ENCODE measurements at regions not wholly inside any gene's neighbourhood (a gene's known extent, or its start where the extent isn't known, plus 50 kb on each side); places are given as distances from the start of the nearest gene placed in this dataset.

DNA sequence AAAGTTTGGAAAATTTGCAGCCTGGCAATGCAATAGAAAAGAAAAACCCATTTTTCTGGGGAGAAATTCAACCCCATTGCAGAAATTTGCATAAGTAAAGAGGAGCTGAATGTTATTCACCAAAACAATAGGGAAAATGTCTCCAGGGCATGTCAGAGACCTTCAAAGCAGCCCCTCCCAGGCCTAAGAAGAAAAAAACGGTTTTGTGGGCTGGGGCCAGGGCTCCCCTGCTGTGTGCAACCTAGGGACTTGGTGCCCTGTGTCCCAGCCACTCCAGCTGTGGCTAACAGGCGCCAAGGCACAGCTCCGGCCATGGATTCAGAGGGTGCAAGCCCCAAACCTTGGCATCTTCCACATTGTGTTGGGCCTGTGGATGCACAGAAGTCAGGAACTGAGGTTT is 224.5 kb downstream of the TXNL1 start:
- Mint-ChIP-seq H3K36me3 (ENCODE audit: insufficient read depth) (no peaks in the 10 kb centered on the region), H3K9me3 (peaks cover 9 to 10% of the 10 kb centered on the region in 2 donors), H3K4me3 (no peak overlapping the region), H3K27ac (no peak overlapping the region), H3K4me1 (ENCODE audit: low read depth in 2 of 2) (no peaks in the 10 kb centered on the region), H3K27me3 (no peaks in the 10 kb centered on the region)
- no peak for ATAC-seq (replicated peaks)
- DNase-seq = no peak

- DNase-seq (no peak), ATAC-seq (replicated peaks) (no peak)
- Mint-ChIP-seq H3K9me3 (peaks cover 9 to 10% of the 10 kb centered on the region in 2 donors), H3K36me3 (ENCODE audit: insufficient read depth) (no peaks in the 10 kb centered on the region), H3K27ac (no peak overlapping the region), H3K4me1 (ENCODE audit: low read depth in 2 of 2) (no peaks in the 10 kb centered on the region), H3K4me3 (no peak overlapping the region), H3K27me3 (no peaks in the 10 kb centered on the region)
Observed at GRCh38 chr18:56412951-56413350, 225.4 kb downstream of the TXNL1 start.

GRCh38 chr18:56409736-56410135 is 228.7 kb downstream of the TXNL1 start:
- H3K27me3 Mint-ChIP-seq = no peaks in the 10 kb centered on the region
- ATAC-seq (replicated peaks) = no peak
- H3K4me3 Mint-ChIP-seq = no peak overlapping the region
- no peak overlapping the region for H3K27ac Mint-ChIP-seq
- H3K9me3 Mint-ChIP-seq = peaks cover 0 to 4% of the 10 kb centered on the region in 2 donors
- H3K4me1 Mint-ChIP-seq (ENCODE audit: low read depth in 2 of 2) = no peaks in the 10 kb centered on the region
- H3K36me3 Mint-ChIP-seq (ENCODE audit: insufficient read depth) = no peaks in the 10 kb centered on the region
- no peak for DNase-seq

DNA sequence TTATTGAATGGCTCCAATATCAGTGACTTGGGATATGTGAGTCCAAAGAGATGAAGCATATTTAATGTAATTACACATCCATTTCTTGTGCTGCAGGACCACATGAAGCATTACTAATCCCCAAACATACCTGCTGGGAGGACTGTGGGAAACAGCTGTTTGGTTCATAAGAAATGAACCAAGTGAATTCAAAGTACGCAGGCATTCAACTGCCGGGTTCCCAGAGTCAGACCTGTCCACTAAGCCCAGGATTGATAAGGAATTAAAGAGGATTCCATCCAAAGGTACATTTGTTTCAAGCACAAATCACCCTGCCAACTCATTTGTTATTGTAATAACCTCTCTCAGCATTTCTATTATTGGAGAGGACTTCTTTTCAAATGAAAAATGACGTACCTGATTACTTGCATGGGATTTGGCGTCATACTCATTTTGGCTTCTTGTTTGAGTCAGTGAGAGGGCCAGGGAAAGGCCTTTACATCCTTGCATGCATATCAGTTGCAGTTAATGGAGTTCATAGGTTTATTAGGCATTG is 230.7 kb downstream of the TXNL1 start:
- ATAC-seq (replicated peaks) (no peak), DNase-seq (no peak)
- H3K4me3 Mint-ChIP-seq = no peak overlapping the region
- peaks cover 0 to 2% of the 10 kb centered on the region in 2 donors for H3K9me3 Mint-ChIP-seq
- H3K27me3 Mint-ChIP-seq = no peaks in the 10 kb centered on the region
- H3K4me1 Mint-ChIP-seq (ENCODE audit: low read depth in 2 of 2) = no peaks in the 10 kb centered on the region
- no peaks in the 10 kb centered on the region for H3K36me3 Mint-ChIP-seq (ENCODE audit: insufficient read depth)
- no peak overlapping the region for H3K27ac Mint-ChIP-seq

- Mint-ChIP-seq H3K4me3 (no peak overlapping the region), H3K27me3 (no peaks in the 10 kb centered on the region), H3K27ac (no peak overlapping the region), H3K9me3 (peaks cover 0 to 13% of the 10 kb centered on the region in 2 donors), H3K4me1 (ENCODE audit: low read depth in 2 of 2) (no peaks in the 10 kb centered on the region), H3K36me3 (ENCODE audit: insufficient read depth) (no peaks in the 10 kb centered on the region)
- no peak for ATAC-seq (replicated peaks)
- no peak for DNase-seq
Observed at GRCh38 chr18:56402872-56403516, 235.4 kb downstream of the TXNL1 start.

DNA sequence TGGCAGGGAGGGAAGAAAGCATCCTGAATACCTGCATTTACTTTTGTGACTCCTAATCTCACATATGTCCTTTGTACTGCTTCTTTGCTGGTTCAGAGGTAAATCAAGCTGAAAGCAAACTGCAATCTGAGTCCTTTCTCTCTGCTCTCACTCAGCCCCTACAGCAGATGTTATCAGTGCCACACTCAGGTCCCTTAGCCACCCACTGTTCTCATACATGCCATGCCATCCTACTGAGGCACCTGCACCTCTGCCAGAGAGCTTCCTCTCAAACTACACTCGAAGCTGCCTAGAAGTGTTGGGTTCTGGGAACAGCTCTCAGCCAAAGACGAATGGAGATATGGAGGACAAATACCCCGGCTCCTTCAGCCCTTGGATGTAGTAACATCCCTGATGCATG is 244.5 kb downstream of the TXNL1 start:
- DNase-seq (no peak), ATAC-seq (replicated peaks) (no peak)
- Mint-ChIP-seq H3K27me3 (no peaks in the 10 kb centered on the region), H3K36me3 (ENCODE audit: insufficient read depth) (no peaks in the 10 kb centered on the region), H3K9me3 (peaks cover 2 to 7% of the 10 kb centered on the region in 2 donors), H3K4me1 (ENCODE audit: low read depth in 2 of 2) (no peaks in the 10 kb centered on the region), H3K4me3 (no peak overlapping the region), H3K27ac (no peak overlapping the region)

DNA sequence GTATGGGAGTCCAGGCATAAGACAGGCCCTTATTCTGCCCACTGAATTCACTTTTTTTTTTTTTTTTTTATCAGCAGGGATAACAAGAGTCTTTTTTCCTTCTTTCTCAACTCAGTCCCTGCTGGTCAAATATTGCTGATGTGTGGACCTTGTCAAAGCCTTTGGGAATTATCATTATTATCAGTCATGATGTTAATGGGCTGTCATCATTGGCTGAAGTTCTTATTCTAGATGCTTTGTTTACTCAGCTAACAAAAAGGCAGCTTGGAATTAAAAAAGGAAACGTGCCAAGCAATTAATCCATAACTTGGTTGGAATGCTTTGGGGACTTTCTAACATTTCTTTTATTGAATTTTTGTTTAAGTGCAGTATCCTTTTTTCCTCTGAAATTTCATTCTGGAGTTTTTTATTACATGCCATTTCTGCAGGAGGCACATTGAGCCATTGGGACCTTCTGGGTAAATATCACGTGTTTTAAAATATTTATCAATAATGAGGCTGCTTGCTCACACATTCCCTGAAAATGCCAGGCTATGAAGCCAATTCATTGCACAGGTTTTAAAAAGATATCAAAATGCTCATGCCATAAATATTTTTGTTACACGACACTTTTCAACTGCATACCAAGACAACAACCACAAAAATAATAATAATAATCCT is 246.3 kb downstream of the TXNL1 start:
- Mint-ChIP-seq H3K27me3 (no peaks in the 10 kb centered on the region), H3K4me1 (ENCODE audit: low read depth in 2 of 2) (no peaks in the 10 kb centered on the region), H3K9me3 (peaks cover 0 to 2% of the 10 kb centered on the region in 2 donors), H3K4me3 (no peak overlapping the region), H3K36me3 (ENCODE audit: insufficient read depth) (no peaks in the 10 kb centered on the region), H3K27ac (no peak overlapping the region)
- no peak for ATAC-seq (replicated peaks)
- DNase-seq = no peak

- DNase-seq (no peak), ATAC-seq (replicated peaks) (no peak)
- H3K36me3 Mint-ChIP-seq (ENCODE audit: insufficient read depth) = no peaks in the 10 kb centered on the region
- no peak overlapping the region for H3K4me3 Mint-ChIP-seq
- no peaks in the 10 kb centered on the region for H3K4me1 Mint-ChIP-seq (ENCODE audit: low read depth in 2 of 2)
- H3K9me3 Mint-ChIP-seq = peaks cover 0 to 2% of the 10 kb centered on the region in 2 donors
- H3K27ac Mint-ChIP-seq = no peak overlapping the region
- H3K27me3 Mint-ChIP-seq = no peaks in the 10 kb centered on the region
Observed at GRCh38 chr18:56390626-56391025, 247.8 kb downstream of the TXNL1 start.

GRCh38 chr18:56389190-56389589 is 249.2 kb downstream of the TXNL1 start:
- Mint-ChIP-seq H3K36me3 (ENCODE audit: insufficient read depth) (no peaks in the 10 kb centered on the region), H3K4me1 (ENCODE audit: low read depth in 2 of 2) (no peaks in the 10 kb centered on the region), H3K9me3 (peaks cover 0 to 1% of the 10 kb centered on the region in 2 donors), H3K4me3 (no peak overlapping the region), H3K27ac (no peak overlapping the region), H3K27me3 (no peaks in the 10 kb centered on the region)
- ATAC-seq (replicated peaks) = no peak
- no peak for DNase-seq

GRCh38 chr18:56388571-56388970 is 249.8 kb downstream of the TXNL1 start:
- no peaks in the 10 kb centered on the region for H3K36me3 Mint-ChIP-seq (ENCODE audit: insufficient read depth)
- ATAC-seq (replicated peaks) (no peak), DNase-seq (no peak)
- H3K9me3 Mint-ChIP-seq = no peaks in the 10 kb centered on the region
- H3K27ac Mint-ChIP-seq = no peak overlapping the region
- no peaks in the 10 kb centered on the region for H3K4me1 Mint-ChIP-seq (ENCODE audit: low read depth in 2 of 2)
- no peaks in the 10 kb centered on the region for H3K27me3 Mint-ChIP-seq
- H3K4me3 Mint-ChIP-seq = no peak overlapping the region

DNA sequence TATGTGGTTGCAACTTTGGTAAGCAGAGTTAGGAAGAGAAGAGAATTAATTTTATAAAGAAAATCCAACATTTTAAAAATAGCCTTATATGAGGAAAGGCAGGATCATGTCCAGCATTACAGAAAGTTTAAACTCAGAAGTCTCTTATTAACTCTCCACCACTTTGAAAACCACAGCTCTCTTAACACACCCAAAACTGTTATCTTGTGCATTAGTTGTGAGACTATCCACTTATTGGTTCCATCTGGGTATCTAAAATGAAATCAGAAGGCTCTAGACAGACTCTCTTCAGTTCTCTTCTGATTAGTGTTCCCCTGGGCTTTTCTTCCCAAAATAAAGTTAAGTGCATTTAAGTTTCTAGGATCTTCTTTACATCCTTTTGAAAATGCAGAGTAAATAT is 251.5 kb downstream of the TXNL1 start:
- no peak overlapping the region for H3K4me3 Mint-ChIP-seq
- H3K4me1 Mint-ChIP-seq (ENCODE audit: low read depth in 2 of 2) = no peaks in the 10 kb centered on the region
- no peaks in the 10 kb centered on the region for H3K36me3 Mint-ChIP-seq (ENCODE audit: insufficient read depth)
- H3K27ac Mint-ChIP-seq = no peak overlapping the region
- H3K27me3 Mint-ChIP-seq = no peaks in the 10 kb centered on the region
- H3K9me3 Mint-ChIP-seq = no peaks in the 10 kb centered on the region
- DNase-seq (no peak), ATAC-seq (replicated peaks) (no peak)

GRCh38 chr18:56383349-56383748 is 255.0 kb downstream of the TXNL1 start:
- Mint-ChIP-seq H3K36me3 (ENCODE audit: insufficient read depth) (no peaks in the 10 kb centered on the region), H3K27ac (no peak overlapping the region), H3K4me1 (ENCODE audit: low read depth in 2 of 2) (no peaks in the 10 kb centered on the region), H3K27me3 (no peaks in the 10 kb centered on the region), H3K4me3 (no peak overlapping the region), H3K9me3 (no peaks in the 10 kb centered on the region)
- ATAC-seq (replicated peaks) (no peak), DNase-seq (no peak)

GRCh38 chr18:56382541-56382940 is 255.9 kb downstream of the TXNL1 start:
- no peak overlapping the region for H3K27ac Mint-ChIP-seq
- no peaks in the 10 kb centered on the region for H3K27me3 Mint-ChIP-seq
- no peak for DNase-seq
- H3K9me3 Mint-ChIP-seq = no peaks in the 10 kb centered on the region
- no peaks in the 10 kb centered on the region for H3K4me1 Mint-ChIP-seq (ENCODE audit: low read depth in 2 of 2)
- no peak for ATAC-seq (replicated peaks)
- H3K36me3 Mint-ChIP-seq (ENCODE audit: insufficient read depth) = no peaks in the 10 kb centered on the region
- no peak overlapping the region for H3K4me3 Mint-ChIP-seq

DNA sequence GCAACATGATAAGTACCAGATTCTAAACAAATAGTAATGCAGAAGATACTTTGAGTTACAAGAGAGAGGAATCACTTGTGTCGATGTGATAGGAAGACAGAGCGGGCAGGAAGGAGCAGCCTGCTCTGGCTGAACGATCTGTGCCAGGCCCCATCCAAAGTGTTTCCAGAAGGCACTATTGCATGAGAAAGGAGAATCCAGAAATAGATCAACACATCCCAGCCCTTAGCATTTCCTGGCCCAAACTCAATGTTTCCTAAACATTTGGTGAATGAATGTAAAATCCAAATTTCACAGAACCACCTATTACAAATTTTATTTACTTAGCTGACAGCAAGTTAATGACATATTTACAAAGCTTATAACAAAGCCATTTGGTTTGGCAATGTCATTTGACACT is 257.2 kb downstream of the TXNL1 start:
- H3K9me3 Mint-ChIP-seq = no peaks in the 10 kb centered on the region
- no peaks in the 10 kb centered on the region for H3K4me1 Mint-ChIP-seq (ENCODE audit: low read depth in 2 of 2)
- H3K27me3 Mint-ChIP-seq = no peaks in the 10 kb centered on the region
- H3K4me3 Mint-ChIP-seq = no peak overlapping the region
- DNase-seq (no peak), ATAC-seq (replicated peaks) (no peak)
- no peaks in the 10 kb centered on the region for H3K36me3 Mint-ChIP-seq (ENCODE audit: insufficient read depth)
- no peak overlapping the region for H3K27ac Mint-ChIP-seq
